Uterus (tissue), 3 donors: ENCODE measurements at regions not wholly inside any gene's neighbourhood (a gene's known extent, or its start where the extent isn't known, plus 50 kb on each side); places are given as distances from the start of the nearest gene placed in this dataset.

Experiments
- DNase-seq, 2 donors: peaks; one replicate each; pipeline ENCODE4 v3.0.0-alpha.2; 2019 to 2020
- H3K27ac ChIP-seq, 2 donors: fragments of 200-600 bp; sonication (generic); 1 replicate in 1 of 2; 2 replicates in 1 of 2; pipeline ENCODE4 v1.5.1; 2016 to 2018
- H3K27me3 ChIP-seq, 2 donors: fragments of 200-600 bp; sonication (generic); one replicate each; pipeline ENCODE4 v1.5.1; 2018 to 2019; ENCODE audit warnings: control low read depth in 1 of 2
- H3K36me3 ChIP-seq, 2 donors: fragments of 200-600 bp; sonication (generic); one replicate each; pipeline ENCODE4 v1.5.1; 2019; ENCODE audit warnings: control low read depth in 1 of 2
- H3K4me1 ChIP-seq, 2 donors: fragments of 200-600 bp; sonication (generic); one replicate each; pipeline ENCODE4 v1.5.1; 2018 to 2019; ENCODE audit warnings: control low read depth in 1 of 2
- H3K4me3 ChIP-seq, 2 donors: fragments of 200-600 bp; sonication (generic); 1 replicate in 1 of 2; 2 replicates in 1 of 2; pipeline ENCODE4 v1.5.1; 2018 to 2019; ENCODE audit warnings: mild to moderate bottlenecking in 1 of 2
- H3K9me3 ChIP-seq, 2 donors: fragments of 200-600 bp; sonication (generic); one replicate each; pipeline ENCODE4 v1.5.1; 2019; ENCODE audit warnings: control low read depth in 1 of 2
- CTCF ChIP-seq, 4 experiments: fragments of 200-600 bp in 2 of 4; fragments of 450-650 bp in 2 of 4; sonication (generic) in 2 of 4; IDR thresholded peaks; one replicate each; pipeline ENCODE4 v1.5.1; 2016 to 2019; ENCODE audit warnings: antibody characterized with exemption in 4 of 4, mild to moderate bottlenecking in 2 of 4, moderate library complexity in 1 of 4
- POLR2A ChIP-seq, 2 donors: fragments of 450-650 bp; IDR thresholded peaks; one replicate each; pipeline ENCODE4 v1.6.1; 2016; ENCODE audit warnings: antibody characterized with exemption in 2 of 2, mild to moderate bottlenecking in 1 of 2, moderate library complexity in 1 of 2
- intact Hi-C: fragments of 100-400 bp; cut with DNase I; formaldehyde crosslinking; loops from one replicate; pipeline ENCODE4 v1.15.1; 2023; ENCODE audit warnings: low total_unique reads
- donor health status: DM: yes; HTN: yes; CAD: no.

- no peak for DNase-seq
- TF ChIP-seq POLR2A (IDR thresholded peaks at IDR 0.05) (no peak), CTCF (IDR thresholded peaks at IDR 0.05) (no peak)
- Histone ChIP-seq H3K27ac (no peak overlapping the region), H3K4me3 (no peak overlapping the region), H3K27me3 (no peaks in the 10 kb centered on the region), H3K4me1 (no peaks in the 10 kb centered on the region), H3K9me3 (no peaks in the 10 kb centered on the region), H3K36me3 (no peaks in the 10 kb centered on the region)
- intact Hi-C loops: no loop called here
These were observed 192.1 kb downstream of the CYRIA start for GRCh38 chr2:16473575-16473974.

GRCh38 chr2:16470936-16471490, 194.6 kb downstream of the CYRIA start:
- no peaks in the 10 kb centered on the region for H3K9me3 ChIP-seq
- no peak for DNase-seq
- intact Hi-C loops: no loop called here
- H3K4me3 ChIP-seq: no peak overlapping the region
- TF ChIP-seq CTCF (IDR thresholded peaks at IDR 0.05) (no peak), POLR2A (IDR thresholded peaks at IDR 0.05) (no peak)
- H3K4me1 ChIP-seq: no peaks in the 10 kb centered on the region
- no peaks in the 10 kb centered on the region for H3K36me3 ChIP-seq
- no peak overlapping the region for H3K27ac ChIP-seq
- no peaks in the 10 kb centered on the region for H3K27me3 ChIP-seq

GRCh38 chr2:16466821-16467151, 198.8 kb downstream of the CYRIA start:
- no peak overlapping the region for H3K4me3 ChIP-seq
- intact Hi-C loops: no loop called here
- H3K36me3 ChIP-seq: no peaks in the 10 kb centered on the region
- no peak for DNase-seq
- no peaks in the 10 kb centered on the region for H3K27me3 ChIP-seq
- TF ChIP-seq POLR2A (IDR thresholded peaks at IDR 0.05) (no peak), CTCF (IDR thresholded peaks at IDR 0.05) (no peak)
- H3K27ac ChIP-seq: no peak overlapping the region
- no peaks in the 10 kb centered on the region for H3K4me1 ChIP-seq
- H3K9me3 ChIP-seq: no peaks in the 10 kb centered on the region

- no peaks in the 10 kb centered on the region for H3K36me3 ChIP-seq
- H3K27ac ChIP-seq: no peak overlapping the region
- H3K27me3 ChIP-seq: no peaks in the 10 kb centered on the region
- intact Hi-C loops: no loop called here
- H3K4me1 ChIP-seq: no peaks in the 10 kb centered on the region
- TF ChIP-seq CTCF (IDR thresholded peaks at IDR 0.05): no peak
- TF ChIP-seq POLR2A (IDR thresholded peaks at IDR 0.05): no peak
- H3K4me3 ChIP-seq: no peak overlapping the region
- DNase-seq: no peak
- H3K9me3 ChIP-seq: no peaks in the 10 kb centered on the region
These were observed 199.4 kb downstream of the CYRIA start for GRCh38 chr2:16466133-16466820.

- Histone ChIP-seq H3K4me3 (no peak overlapping the region), H3K9me3 (no peaks in the 10 kb centered on the region), H3K36me3 (no peaks in the 10 kb centered on the region), H3K4me1 (no peaks in the 10 kb centered on the region), H3K27ac (no peak overlapping the region), H3K27me3 (no peaks in the 10 kb centered on the region)
- DNase-seq: no peak
- no peak for TF ChIP-seq POLR2A (IDR thresholded peaks at IDR 0.05)
- no peak for TF ChIP-seq CTCF (IDR thresholded peaks at IDR 0.05)
- intact Hi-C loops: no loop called here
These were observed 201.0 kb downstream of the CYRIA start for GRCh38 chr2:16464641-16465040.
